IPS DF 4.7 (cell line): ENCODE measurements at regions not wholly inside any gene's neighbourhood (a gene's known extent, or its start where the extent isn't known, plus 50 kb on each side); places are given as distances from the start of the nearest gene placed in this dataset.
"Not testable (repeated sequence)": the region's sequence is repeated elsewhere in the genome, so short reads cannot be mapped to it uniquely, and the experiment has no call there.

Experiments used
- DNase-seq: peaks from one replicate; pipeline ENCODE4 v3.0.0-alpha.2; 2013; ENCODE audit warnings: low spot score; ENCODE audit errors: extremely low read depth

- no peak for DNase-seq
These were observed 239.0 kb upstream of the PTBP2 start for GRCh38 chr1:96482616-96483015.

GRCh38 chr1:96487394-96487793, 234.2 kb upstream of the PTBP2 start:
- no peak for DNase-seq

GRCh38 chr1:96487971-96488370, 233.6 kb upstream of the PTBP2 start:
- DNase-seq = no peak

DNA sequence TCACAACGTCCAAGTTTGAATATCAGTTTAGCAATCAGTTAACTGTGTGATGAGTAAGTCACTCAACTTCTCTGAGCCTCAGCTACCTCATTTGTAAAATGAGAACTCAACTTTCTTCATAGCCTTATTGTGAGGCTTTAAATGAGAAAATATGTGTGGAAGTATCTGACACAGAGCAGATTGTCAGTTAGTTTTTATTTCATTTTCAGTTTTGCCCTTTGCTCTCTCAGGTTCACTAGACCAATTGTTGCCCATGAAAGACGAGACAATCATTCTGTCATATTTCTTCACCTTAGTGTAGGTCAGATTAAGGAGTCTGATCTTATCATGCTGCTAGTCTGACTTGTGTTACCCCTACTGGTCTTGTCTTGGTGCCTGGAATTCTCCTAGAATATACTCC, 232.8 kb upstream of the PTBP2 start:
- DNase-seq = no peak

DNA sequence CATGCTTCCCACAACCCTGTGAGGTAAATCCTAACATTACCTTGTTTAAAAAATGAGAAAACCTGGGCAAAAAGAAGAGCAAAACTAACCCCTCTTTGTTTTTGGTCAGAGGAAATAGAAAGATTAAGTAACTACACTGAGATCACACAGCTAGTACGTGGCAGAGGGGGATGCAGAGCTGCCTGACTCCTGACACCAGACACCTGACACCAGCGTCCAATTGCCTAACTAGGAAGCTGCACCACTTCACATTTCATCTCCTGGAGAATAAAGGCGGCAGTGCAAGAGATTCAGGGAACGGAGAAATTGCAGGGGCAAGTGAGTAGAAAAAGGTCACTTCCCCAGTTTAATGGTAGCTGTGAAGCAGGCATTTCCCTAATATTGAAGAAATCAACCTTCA, 229.3 kb upstream of the PTBP2 start:
- DNase-seq = no peak

DNA sequence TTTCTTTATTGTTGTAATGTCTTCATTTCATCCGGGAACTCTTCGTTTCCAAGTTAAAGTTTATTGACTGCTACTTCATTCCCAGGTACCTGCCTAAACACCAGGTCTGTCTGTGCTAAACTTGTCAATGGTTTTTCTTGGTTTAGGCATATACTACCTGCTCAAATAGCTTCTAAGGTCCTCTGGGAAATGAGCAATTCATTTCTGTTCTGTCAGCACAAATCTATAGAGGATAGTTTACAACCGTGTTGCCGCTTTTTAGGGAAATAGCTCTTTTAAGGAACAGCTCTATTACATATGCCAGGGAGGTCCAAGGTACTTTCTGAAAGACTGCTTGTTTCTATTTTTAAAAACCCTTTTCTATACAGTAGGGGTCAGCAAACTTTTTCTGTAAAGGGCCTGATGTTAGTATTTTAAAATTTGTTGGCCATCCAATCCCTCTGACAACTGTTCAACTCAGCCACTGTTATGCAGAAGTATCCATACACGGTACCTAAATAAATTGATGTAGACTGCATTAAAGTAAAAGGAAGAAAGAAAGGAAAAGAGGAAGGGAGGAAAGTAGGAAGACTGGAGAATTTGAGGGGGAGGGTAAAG, 222.7 kb upstream of the PTBP2 start:
- no peak for DNase-seq

DNA sequence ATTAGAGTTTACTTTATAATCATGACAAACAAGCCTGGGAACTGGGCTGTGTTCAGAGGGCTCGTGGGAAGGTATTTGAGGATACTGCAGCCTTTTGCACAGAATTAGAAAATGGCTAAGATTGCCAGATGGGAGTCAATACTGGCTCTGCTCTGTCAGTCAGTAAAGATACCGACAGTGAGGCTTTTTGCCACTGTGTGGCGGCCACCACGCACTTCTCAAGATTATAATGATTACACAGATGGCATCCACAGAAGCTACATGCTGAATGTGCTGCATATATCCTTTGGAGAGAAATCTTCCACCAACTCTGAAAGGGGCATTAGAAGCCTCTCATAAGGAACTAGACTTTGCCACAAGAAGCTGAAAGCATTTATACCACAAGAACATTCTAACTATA, 213.4 kb upstream of the PTBP2 start:
- no peak for DNase-seq

DNA sequence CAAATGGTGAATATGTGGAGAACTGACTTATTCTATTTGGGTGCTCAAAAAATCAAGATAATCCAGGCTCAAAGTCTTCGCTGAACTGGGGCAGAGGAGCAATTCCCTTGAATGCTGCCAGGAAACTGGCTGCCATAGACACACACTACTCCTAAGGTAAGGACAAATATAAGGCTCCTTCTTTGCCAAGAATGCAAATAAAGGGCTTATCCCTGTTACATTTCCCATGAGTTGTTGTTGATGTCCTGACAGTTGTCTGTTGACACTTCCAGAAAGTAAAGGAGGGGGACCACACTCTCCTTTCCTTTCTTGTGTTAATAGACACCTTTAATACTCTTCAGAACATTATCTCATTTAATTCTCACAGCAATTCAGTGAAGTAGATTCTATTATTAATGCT, 212.2 kb upstream of the PTBP2 start:
- no peak for DNase-seq

GRCh38 chr1:96509951-96510350, 211.6 kb upstream of the PTBP2 start:
- DNase-seq = no peak

GRCh38 chr1:96510391-96510790, 211.2 kb upstream of the PTBP2 start:
- no peak for DNase-seq

DNA sequence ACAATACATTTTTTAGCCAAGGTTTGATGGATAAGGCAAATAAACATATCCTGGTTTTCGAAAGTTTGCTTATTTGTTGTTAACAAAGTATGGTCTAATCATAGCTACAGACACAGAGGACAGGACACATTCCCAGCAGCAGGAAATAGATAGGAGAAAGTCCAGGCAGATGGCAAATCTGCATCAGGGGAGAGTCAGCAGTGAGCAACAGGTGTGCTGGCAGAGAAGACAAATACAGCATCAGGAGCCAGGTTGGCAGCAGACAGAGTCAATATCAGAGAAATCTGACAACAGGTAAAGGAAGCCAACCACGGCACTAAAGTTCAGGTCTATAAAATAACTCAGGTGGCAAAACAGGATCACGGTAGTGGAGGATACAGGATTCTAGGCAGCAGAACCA, 210.7 kb upstream of the PTBP2 start:
- DNase-seq = no peak

- DNase-seq = no peak
These were observed 208.4 kb upstream of the PTBP2 start for GRCh38 chr1:96513136-96513535.

DNA sequence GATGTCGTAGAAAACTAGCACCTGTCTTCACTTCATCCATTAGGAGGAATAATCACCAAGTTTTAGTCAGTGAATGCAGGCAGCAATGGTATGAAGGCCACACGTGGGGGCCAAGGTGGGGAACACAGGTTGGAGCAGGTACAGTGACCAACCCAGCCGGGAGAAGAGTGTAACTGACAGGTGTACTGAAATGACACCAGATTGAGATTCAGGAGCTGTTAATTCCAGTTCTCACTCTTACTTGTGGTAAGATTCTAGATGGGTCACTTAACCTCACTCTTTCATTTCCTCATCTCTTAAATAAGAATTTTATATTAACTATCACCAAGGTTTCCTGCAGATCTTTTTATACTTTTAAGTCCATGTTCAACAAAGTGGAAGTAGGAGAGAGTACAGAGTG, 206.2 kb upstream of the PTBP2 start:
- no peak for DNase-seq

GRCh38 chr1:96515925-96516324, 205.7 kb upstream of the PTBP2 start:
- DNase-seq = no peak

DNA sequence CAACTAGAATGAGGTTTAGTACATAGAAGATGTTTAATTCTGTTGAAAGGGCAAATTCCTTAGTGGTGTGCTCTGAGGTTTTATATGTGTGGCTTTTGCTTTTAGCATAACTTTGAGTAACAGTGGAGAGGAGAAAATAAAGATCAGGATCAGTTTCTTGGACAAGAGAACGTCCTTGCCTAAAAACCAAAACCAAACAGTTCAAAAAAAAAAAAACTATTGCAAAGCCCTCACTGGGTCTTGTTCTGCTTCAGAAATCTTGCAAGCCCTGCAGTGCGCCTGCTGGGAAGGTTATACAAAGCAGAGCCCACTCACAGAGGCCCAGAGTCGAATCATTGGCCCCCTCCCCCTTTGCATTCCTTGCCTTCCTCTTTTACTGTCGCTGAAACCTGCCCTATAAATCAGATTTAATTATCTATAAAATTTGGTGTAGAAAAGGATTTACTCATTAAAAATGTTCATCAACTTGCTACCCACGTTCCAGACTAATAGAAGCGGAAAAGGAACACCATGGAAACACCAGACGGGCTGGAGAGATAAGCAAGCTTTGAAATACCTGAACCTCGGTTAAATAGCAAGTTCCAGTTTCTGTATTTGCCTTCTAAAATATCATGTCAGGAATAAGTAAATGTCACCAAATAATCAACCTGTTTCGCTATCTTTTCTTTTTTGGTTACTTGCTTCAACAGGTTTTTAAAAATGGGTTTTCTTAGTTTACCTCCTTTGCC, 201.6 kb upstream of the PTBP2 start:
- DNase-seq = no peak

DNA sequence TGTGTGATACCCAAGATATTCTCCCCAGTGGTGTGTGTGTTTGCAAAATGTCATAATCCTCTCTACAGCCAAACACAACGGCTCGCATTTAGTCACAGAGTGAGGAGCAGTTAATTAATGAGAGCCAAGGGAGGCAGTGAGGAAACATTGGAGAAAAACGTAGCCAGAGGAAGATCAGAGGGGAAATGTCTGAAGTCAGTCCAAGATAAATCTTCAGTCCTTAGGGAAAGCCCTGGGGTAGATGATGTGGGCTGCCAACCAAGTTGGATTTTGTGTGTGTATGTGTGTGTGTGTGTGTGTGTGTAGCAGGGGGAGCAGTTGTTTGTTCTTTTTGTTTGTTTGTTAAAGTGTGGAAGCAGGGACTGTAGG, 201.0 kb upstream of the PTBP2 start:
- DNase-seq = no peak

DNA sequence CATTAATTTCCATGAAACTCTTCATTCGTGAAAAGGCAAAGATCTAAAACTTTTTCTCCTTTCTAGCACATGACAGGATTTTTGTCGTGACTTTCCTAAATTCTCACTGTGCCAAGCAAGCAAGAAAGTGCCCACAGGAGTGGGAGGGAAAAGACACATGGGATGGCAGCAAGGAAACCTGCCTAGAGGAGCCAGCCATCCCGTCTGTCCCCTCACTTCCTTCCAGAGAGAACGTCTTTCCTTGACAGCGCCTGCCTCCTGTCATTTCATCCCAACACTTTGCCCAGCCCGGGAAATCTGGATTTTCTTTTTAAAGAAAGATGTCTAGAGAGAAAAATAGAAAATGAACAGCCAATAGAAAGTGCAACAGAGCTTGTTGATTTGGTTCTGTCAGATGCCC, 200.6 kb upstream of the PTBP2 start:
- DNase-seq = no peak

- DNase-seq = no peak
These were observed 199.4 kb upstream of the PTBP2 start for GRCh38 chr1:96521994-96522760.

- DNase-seq = no peak
These were observed 198.7 kb upstream of the PTBP2 start for GRCh38 chr1:96522927-96523326.

- no peak for DNase-seq
These were observed 197.5 kb upstream of the PTBP2 start for GRCh38 chr1:96524100-96524499.

GRCh38 chr1:96525657-96526557, 195.7 kb upstream of the PTBP2 start:
- no peak for DNase-seq

- not testable (repeated sequence) for DNase-seq
These were observed 192.9 kb upstream of the PTBP2 start for GRCh38 chr1:96528672-96529071.
